PC-3 (cell line): ENCODE measurements at regions not wholly inside any gene's neighbourhood (a gene's known extent, or its start where the extent isn't known, plus 50 kb on each side); places are given as distances from the start of the nearest gene placed in this dataset.

Experiments
- ATAC-seq: fragments of 200-7000 bp; cut with Tn5 transposase; 2 replicates; pipeline ENCODE4 v1.9.1; 2020; ENCODE audit warnings: mild to moderate bottlenecking, moderate library complexity
- BruUV-seq: library from RNA; stranded (reverse); fragments of 400-500 nt; replicated peaks from 2 replicates; lab custom pipeline; 2021; lab: Mats Ljungman, UMichigan
- CTCF ChIA-PET: fragments of 300-600 bp; sonication (Branson Sonifier 250); formaldehyde crosslinking; loops from one replicate; lab custom pipeline; 2022; ENCODE audit warnings: antibody characterized with exemption; lab: Charles Lee
- POLR2A ChIA-PET: fragments of 300-600 bp; sonication (Branson Sonifier 250); formaldehyde crosslinking; loops from one replicate; lab custom pipeline; 2022; ENCODE audit warnings: antibody characterized with exemption; ENCODE audit not compliant: unreplicated experiment; lab: Charles Lee
- DNase-seq: peaks from one replicate; pipeline ENCODE4 v3.0.0-alpha.2; 2015
- H2AFZ ChIP-seq: fragments of 300-600 bp; sonication (generic); 2 replicates; pipeline ENCODE4 v1.6.0; 2016; ENCODE audit warnings: antibody characterized with exemption, low read length
- H3F3A ChIP-seq: fragments of 300-600 bp; sonication (generic); one replicate; pipeline ENCODE4 v1.6.0; 2017; ENCODE audit warnings: antibody characterized with exemption, low read length, control low read depth, mild to moderate bottlenecking; ENCODE audit not compliant: unreplicated experiment
- H3K27ac ChIP-seq: fragments of 300-600 bp; sonication (generic); 2 replicates; pipeline ENCODE4 v1.5.1; 2016; ENCODE audit warnings: mild to moderate bottlenecking, low read length
- H3K27me3 ChIP-seq: fragments of 300-600 bp; sonication (generic); 2 replicates; pipeline ENCODE4 v1.6.1; 2016; ENCODE audit warnings: low read length, mixed read lengths
- H3K36me3 ChIP-seq: fragments of 300-600 bp; sonication (generic); 2 replicates; pipeline ENCODE4 v1.6.1; 2016; ENCODE audit warnings: low read depth, mixed run types, low read length, mixed read lengths
- H3K4me1 ChIP-seq: fragments of 300-600 bp; sonication (generic); 2 replicates; pipeline ENCODE4 v1.5.1; 2016; ENCODE audit warnings: low read length; ENCODE audit not compliant: insufficient read depth
- H3K4me2 ChIP-seq: fragments of 300-600 bp; sonication (generic); 2 replicates; pipeline ENCODE4 v1.6.0; 2016; ENCODE audit warnings: low read length
- H3K4me3 ChIP-seq: fragments of 300-600 bp; sonication (generic); 2 replicates; pipeline ENCODE4 v1.5.1; 2016; ENCODE audit warnings: mild to moderate bottlenecking, low read length, mixed read lengths
- H3K79me2 ChIP-seq: fragments of 300-600 bp; sonication (generic); 2 replicates; pipeline ENCODE4 v1.6.1; 2017; ENCODE audit warnings: low read length, mixed read lengths
- H3K9ac ChIP-seq: fragments of 300-600 bp; sonication (generic); 2 replicates; pipeline ENCODE4 v1.6.0; 2016; ENCODE audit warnings: mild to moderate bottlenecking, low read length
- H3K9me2 ChIP-seq: fragments of 300-600 bp; sonication (generic); replicated peaks from 2 replicates; pipeline ENCODE4 v1.6.1; 2016; ENCODE audit warnings: mixed run types, low read length, mixed read lengths
- H3K9me3 ChIP-seq: fragments of 300-600 bp; sonication (generic); 2 replicates; pipeline ENCODE4 v1.6.1; 2016; ENCODE audit warnings: low read length, mixed read lengths
- H4K20me1 ChIP-seq: fragments of 300-600 bp; sonication (generic); 2 replicates; pipeline ENCODE4 v1.6.1; 2016; ENCODE audit warnings: low read length, mixed read lengths
- CTCF ChIP-seq: fragments of 300-600 bp; sonication (generic); conservative IDR thresholded peaks from 2 replicates; pipeline ENCODE4 v1.5.1; 2017; ENCODE audit warnings: antibody characterized with exemption, low read depth, mild to moderate bottlenecking, low read length
- EZH2 ChIP-seq: fragments of 300-600 bp; sonication (generic); IDR thresholded peaks from one replicate; pipeline ENCODE4 v1.6.1; 2017; ENCODE audit warnings: antibody characterized with exemption, mild to moderate bottlenecking, low read length; ENCODE audit not compliant: unreplicated experiment
- EZH2phosphoT487 ChIP-seq: fragments of 300-600 bp; sonication (generic); IDR thresholded peaks from 2 replicates; pipeline ENCODE4 v1.6.1; 2018; ENCODE audit warnings: mild to moderate bottlenecking, antibody characterized with exemption, low read length, borderline replicate concordance
- intact Hi-C: fragments of 100-400 bp; cut with micrococcal nuclease; formaldehyde crosslinking; loops from 2 replicates; pipeline ENCODE4 v1.9.0; 2023

DNA sequence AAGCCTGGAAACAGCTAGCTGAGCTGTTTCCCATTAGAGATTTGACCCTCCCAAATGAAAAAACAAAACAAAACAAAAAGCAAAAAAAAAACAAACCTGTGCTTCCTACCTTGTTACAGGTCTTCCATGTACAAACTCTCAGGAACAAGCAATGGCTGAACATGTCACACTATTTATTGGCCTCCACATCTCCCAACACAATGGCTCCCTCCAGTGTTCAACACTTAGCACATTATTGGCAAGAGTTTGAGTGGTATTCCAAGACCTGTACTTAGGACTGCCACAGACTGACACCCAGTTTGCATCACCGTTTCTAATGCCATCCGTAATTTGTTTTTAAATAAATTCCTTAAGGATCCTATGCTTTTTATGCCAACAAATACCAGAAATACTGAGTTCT, 195.0 kb upstream of the OLFM3 start:
- Histone ChIP-seq H3K27me3 (no peaks in the 10 kb centered on the region), H3K79me2 (no peaks in the 10 kb centered on the region), H3K36me3 (no peaks in the 10 kb centered on the region), H3K9ac (no peak overlapping the region), H3K9me3 (no peaks in the 10 kb centered on the region), H3K27ac (no peak overlapping the region), H3K4me1 (no peaks in the 10 kb centered on the region), H4K20me1 (no peaks in the 10 kb centered on the region), H3K9me2 (no peaks in the 10 kb centered on the region), H3K4me2 (no peak overlapping the region), H3K4me3 (no peak overlapping the region), H2AFZ (no peak overlapping the region), H3F3A (no peaks in the 10 kb centered on the region)
- DNase-seq (peak; percentile 59), ATAC-seq (no peak)
- BruUV-seq = no TSS peak
- intact Hi-C loops = loop anchor here (2.0 to 10.0 kb wide), 2 partner anchors 197 to 371 kb away; partner anchors contain the start of gene OLFM3
- CTCF ChIA-PET = no interaction called here
- peak; percentile 67 for TF ChIP-seq CTCF
- no peak for TF ChIP-seq EZH2
- POLR2A ChIA-PET = interaction anchor here (0.6 kb wide), 1 partner anchor 11 kb away, joined by 5 read pairs; no protein-coding TSS in a partner anchor

GRCh38 chr1:102190429-102190828, 193.7 kb upstream of the OLFM3 start:
- ATAC-seq (no peak), DNase-seq (no peak)
- TF ChIP-seq CTCF (no peak), EZH2 (no peak), EZH2phosphoT487 (no peak)
- H3K36me3 ChIP-seq = no peaks in the 10 kb centered on the region
- ChIA-PET POLR2A (no interaction called here), CTCF (no interaction called here)
- H3K27me3 ChIP-seq = no peaks in the 10 kb centered on the region
- no peaks in the 10 kb centered on the region for H3F3A ChIP-seq
- H3K4me3 ChIP-seq = no peak overlapping the region
- H3K79me2 ChIP-seq = no peaks in the 10 kb centered on the region
- no peak overlapping the region for H3K9ac ChIP-seq
- no TSS peak for BruUV-seq
- no peak overlapping the region for H3K27ac ChIP-seq
- H3K4me1 ChIP-seq = no peaks in the 10 kb centered on the region
- H3K4me2 ChIP-seq = no peak overlapping the region
- no peaks in the 10 kb centered on the region for H4K20me1 ChIP-seq
- intact Hi-C loops = loop anchor here (2.0 to 10.0 kb wide), 2 partner anchors 196 to 370 kb away; partner anchors contain the start of gene OLFM3
- H2AFZ ChIP-seq = no peak overlapping the region
- H3K9me2 ChIP-seq = no peaks in the 10 kb centered on the region
- no peaks in the 10 kb centered on the region for H3K9me3 ChIP-seq

- CTCF ChIA-PET = no interaction called here
- intact Hi-C loops = no loop called here
- BruUV-seq = no TSS peak
Observed at GRCh38 chr1:102186536-102186935, 189.8 kb upstream of the OLFM3 start.

More at GRCh38 chr1:102186536-102186935, 189.8 kb upstream of the OLFM3 start:
- TF ChIP-seq EZH2phosphoT487 (no peak), EZH2 (no peak), CTCF (no peak)
- H4K20me1 ChIP-seq = no peaks in the 10 kb centered on the region
- H3F3A ChIP-seq = no peaks in the 10 kb centered on the region
- H3K4me2 ChIP-seq = no peak overlapping the region
- no peaks in the 10 kb centered on the region for H3K36me3 ChIP-seq
- H2AFZ ChIP-seq = no peak overlapping the region
- H3K27me3 ChIP-seq = peaks cover 4% of the 10 kb centered on the region; the same call in 1 of the 2 replicates
- H3K4me1 ChIP-seq = no peaks in the 10 kb centered on the region
- ATAC-seq (no peak), DNase-seq (no peak)
- no peaks in the 10 kb centered on the region for H3K9me3 ChIP-seq
- H3K79me2 ChIP-seq = no peaks in the 10 kb centered on the region
- POLR2A ChIA-PET = no interaction called here
- no peak overlapping the region for H3K4me3 ChIP-seq
- no peaks in the 10 kb centered on the region for H3K9me2 ChIP-seq
- H3K9ac ChIP-seq = no peak overlapping the region
- no peak overlapping the region for H3K27ac ChIP-seq
